ENCODE measurements at regions not wholly inside any gene's neighbourhood (a gene's known extent, or its start where the extent isn't known, plus 50 kb on each side); places are given as distances from the start of the nearest gene placed in this dataset.

DNA sequence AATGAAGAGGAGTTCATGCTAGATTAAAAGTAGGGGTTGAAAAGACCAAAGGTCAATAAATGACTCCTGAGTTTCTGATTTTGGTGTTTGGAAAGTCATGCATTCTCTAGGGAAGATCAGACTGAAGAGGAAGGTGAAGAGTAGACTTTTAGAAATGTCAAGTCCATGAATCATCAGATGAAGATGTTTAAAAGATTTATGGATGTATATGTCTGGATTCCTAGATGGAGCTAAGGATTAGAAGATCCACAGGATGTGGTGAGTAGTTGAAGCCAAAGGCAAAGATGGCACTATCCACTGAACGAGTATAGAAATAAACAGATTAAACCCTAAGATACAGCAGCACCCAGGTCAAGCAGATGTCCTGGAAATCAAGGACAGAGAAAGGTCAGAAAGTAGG lies 298.5 kb downstream of the GPAM start:
- Histone ChIP-seq H3K9me3 (no peaks in the 10 kb centered on the region), H3K36me3 (ENCODE audit: low read depth) (no peaks in the 10 kb centered on the region), H3K4me1 (ENCODE audit: low read depth) (no peaks in the 10 kb centered on the region), H3K4me3 (no peak overlapping the region)
- intact Hi-C loops (cut with DNase I, micrococcal nuclease) = no loop called here
- ATAC-seq (no peak), DNase-seq (no peak)
- TF ChIP-seq, protein P1, sequence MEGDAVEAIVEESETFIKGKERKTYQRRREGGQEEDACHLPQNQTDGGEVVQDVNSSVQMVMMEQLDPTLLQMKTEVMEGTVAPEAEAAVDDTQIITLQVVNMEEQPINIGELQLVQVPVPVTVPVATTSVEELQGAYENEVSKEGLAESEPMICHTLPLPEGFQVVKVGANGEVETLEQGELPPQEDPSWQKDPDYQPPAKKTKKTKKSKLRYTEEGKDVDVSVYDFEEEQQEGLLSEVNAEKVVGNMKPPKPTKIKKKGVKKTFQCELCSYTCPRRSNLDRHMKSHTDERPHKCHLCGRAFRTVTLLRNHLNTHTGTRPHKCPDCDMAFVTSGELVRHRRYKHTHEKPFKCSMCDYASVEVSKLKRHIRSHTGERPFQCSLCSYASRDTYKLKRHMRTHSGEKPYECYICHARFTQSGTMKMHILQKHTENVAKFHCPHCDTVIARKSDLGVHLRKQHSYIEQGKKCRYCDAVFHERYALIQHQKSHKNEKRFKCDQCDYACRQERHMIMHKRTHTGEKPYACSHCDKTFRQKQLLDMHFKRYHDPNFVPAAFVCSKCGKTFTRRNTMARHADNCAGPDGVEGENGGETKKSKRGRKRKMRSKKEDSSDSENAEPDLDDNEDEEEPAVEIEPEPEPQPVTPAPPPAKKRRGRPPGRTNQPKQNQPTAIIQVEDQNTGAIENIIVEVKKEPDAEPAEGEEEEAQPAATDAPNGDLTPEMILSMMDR (IDR thresholded peaks at IDR 0.05) = no peak

DNA sequence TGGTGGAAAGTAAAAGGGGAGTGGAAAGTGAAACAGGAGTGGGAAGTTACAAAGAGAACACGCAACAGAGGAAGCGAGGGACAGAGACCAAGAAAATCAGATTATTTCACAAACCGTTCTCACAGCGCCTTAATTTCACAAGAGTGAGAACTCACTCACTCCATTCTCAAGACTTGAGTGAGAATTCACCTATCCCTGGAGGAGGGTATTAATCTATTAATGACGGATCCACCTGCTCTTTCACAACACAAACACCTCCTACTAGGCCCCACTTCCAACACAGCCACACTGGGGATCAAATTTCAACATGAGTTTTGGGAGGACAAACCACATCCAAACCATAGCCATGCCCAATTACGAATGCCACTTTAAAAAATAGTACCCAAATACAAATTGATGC lies 297.6 kb downstream of the GPAM start:
- no peak for ATAC-seq
- no peak for DNase-seq
- intact Hi-C loops (cut with DNase I, micrococcal nuclease) = no loop called here

DNA sequence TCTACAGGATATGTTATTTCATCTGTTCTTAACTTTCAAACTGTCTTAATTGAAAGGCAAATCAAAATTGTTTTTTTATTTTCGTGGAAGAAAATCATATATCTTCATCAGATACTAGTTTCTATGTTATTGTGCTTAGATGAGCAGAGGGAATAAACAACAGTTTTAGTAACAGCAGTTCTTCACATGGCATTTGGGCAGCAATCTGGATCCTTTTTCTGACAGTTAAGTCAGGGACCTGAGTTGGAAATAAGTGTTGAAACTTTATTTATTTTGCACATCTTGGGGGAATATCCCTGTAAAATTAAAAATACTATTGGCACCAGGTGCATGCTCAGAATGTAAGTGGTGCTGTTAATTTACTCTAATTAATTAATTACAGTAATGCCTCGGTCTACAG lies 296.3 kb downstream of the GPAM start:
- Histone ChIP-seq H3K4me1 (ENCODE audit: low read depth) (no peaks in the 10 kb centered on the region), H3K4me3 (no peak overlapping the region), H3K36me3 (ENCODE audit: low read depth) (no peaks in the 10 kb centered on the region), H3K9me3 (no peaks in the 10 kb centered on the region)
- TF ChIP-seq, protein P1 (IDR thresholded peaks at IDR 0.05) = no peak
- ATAC-seq = no peak
- intact Hi-C loops (cut with DNase I, micrococcal nuclease) = no loop called here
- DNase-seq = no peak

More for the DNA sequence above, 297.6 kb downstream of the GPAM start:
- no peaks in the 10 kb centered on the region for H3K36me3 ChIP-seq (ENCODE audit: low read depth)
- no peak overlapping the region for H3K4me3 ChIP-seq
- H3K9me3 ChIP-seq = no peaks in the 10 kb centered on the region
- no peaks in the 10 kb centered on the region for H3K4me1 ChIP-seq (ENCODE audit: low read depth)
- TF ChIP-seq, protein P1 (IDR thresholded peaks at IDR 0.05) = no peak

DNA sequence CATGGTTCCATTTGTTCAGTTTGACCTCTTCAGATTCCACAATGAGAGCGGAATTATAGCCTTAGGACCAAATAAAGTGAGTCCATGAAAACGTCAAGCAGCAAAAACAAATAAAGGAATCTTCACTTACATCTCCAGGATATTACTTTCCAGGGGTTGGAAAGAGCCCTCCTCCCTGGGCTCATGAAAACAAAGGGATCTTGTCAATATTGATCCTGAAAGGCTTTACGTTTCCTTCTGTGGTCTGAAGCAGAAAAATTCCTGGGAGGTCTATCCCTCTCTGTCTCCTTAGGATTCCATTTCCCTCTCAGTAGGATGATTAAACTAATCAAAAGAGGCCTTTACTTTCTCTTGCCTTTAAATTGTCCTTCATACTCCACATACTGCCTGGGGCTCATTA lies 293.5 kb downstream of the GPAM start:
- no peaks in the 10 kb centered on the region for H3K9me3 ChIP-seq
- TF ChIP-seq, protein P1 (IDR thresholded peaks at IDR 0.05) = no peak
- H3K36me3 ChIP-seq (ENCODE audit: low read depth) = no peaks in the 10 kb centered on the region
- H3K4me3 ChIP-seq = no peak overlapping the region
- no peak for ATAC-seq
- DNase-seq = no peak
- intact Hi-C loops (cut with DNase I, micrococcal nuclease) = no loop called here
- H3K4me1 ChIP-seq (ENCODE audit: low read depth) = no peaks in the 10 kb centered on the region

DNA sequence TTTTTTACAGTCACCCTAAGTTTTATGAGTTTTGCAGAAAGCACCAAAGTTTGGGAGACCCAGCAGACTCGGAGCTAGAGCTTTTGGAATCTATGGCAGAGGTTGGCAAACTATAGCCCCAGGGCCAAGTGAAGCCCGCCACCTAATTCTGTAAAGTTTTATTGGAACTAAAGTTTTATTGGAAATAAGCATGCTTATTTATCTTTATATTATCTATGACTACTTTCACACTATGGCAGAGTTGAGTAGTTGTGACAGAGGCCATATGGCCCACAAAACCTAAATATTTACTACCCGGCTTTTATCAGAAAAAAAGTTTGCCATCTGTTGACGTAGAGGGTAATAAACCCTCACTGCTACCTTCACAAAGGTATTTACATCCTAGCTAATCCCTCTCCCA lies 267.6 kb downstream of the GPAM start:
- no peak for DNase-seq
- Histone ChIP-seq H3K4me1 (ENCODE audit: low read depth) (no peaks in the 10 kb centered on the region), H3K4me3 (no peak overlapping the region), H3K36me3 (ENCODE audit: low read depth) (no peaks in the 10 kb centered on the region), H3K9me3 (no peaks in the 10 kb centered on the region)
- no peak for ATAC-seq
- intact Hi-C loops (cut with DNase I, micrococcal nuclease) = no loop called here
- TF ChIP-seq, protein P1 (IDR thresholded peaks at IDR 0.05) = no peak

DNA sequence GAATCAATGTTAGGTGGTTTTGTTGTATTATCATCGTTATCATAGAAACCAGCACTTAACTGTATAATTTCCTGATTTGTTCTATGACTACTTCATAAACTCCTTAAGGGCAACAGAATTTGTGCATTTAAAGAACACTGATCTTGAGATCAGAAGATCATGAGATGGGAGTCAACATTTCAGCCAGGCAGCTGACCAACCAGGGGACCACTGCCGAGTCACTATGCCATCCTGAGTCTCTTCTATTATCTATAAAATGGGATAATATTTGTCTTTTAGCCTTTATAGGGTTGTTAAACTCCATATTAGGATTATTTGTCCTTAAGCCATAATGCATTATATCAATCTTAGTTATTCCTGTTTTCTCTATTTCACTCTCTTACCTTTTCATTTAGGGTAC lies 261.7 kb downstream of the GPAM start:
- Histone ChIP-seq H3K4me3 (no peak overlapping the region), H3K4me1 (ENCODE audit: low read depth) (no peaks in the 10 kb centered on the region), H3K36me3 (ENCODE audit: low read depth) (no peaks in the 10 kb centered on the region), H3K9me3 (no peaks in the 10 kb centered on the region)
- DNase-seq (no peak), ATAC-seq (no peak)
- TF ChIP-seq, protein P1 (IDR thresholded peaks at IDR 0.05) = no peak
- intact Hi-C loops (cut with DNase I, micrococcal nuclease) = no loop called here

All from mucosa of descending colon (tissue), 3 donors.